ENCODE measurements at regions not wholly inside any gene's neighbourhood (a gene's known extent, or its start where the extent isn't known, plus 50 kb on each side); places are given as distances from the start of the nearest gene placed in this dataset.

GRCh38 chr9:80797101-80797829, 892.1 kb downstream of the TLE1 start:
- intact Hi-C loops (cut with DNase I; ENCODE audit: low total_unique reads) (loop anchor here (5.0 kb wide), 3 partner anchors 615 to 890 kb away; partner anchors contain the start of gene TLE1), in situ Hi-C loops (cut with MboI; ENCODE audit: low pct_ligation_motif_present in 1 of 4, low pct_unique_long_range_greater_than_20kb in 1 of 4, low sequenced_read_pairs in 3 of 4) (no loop called here)
- Histone ChIP-seq H3K27ac (peak overlapping the region; percentile 40 to 82 (median 75)), H3K9me3 (no peaks in the 10 kb centered on the region), H3K4me1 (peaks cover 0 to 20% (median 6%) of the 10 kb centered on the region in 4 donors), H3K27me3 (no peaks in the 10 kb centered on the region), H3K4me3 (no peak overlapping the region), H3K36me3 (no peaks in the 10 kb centered on the region)
- TF ChIP-seq CTCF (IDR thresholded peaks at IDR 0.05) (no peak), POLR2AphosphoS5 (IDR thresholded peaks at IDR 0.05) (peak in 1 of 3 donors; percentile 13)
- WGBS, 2 donors (ENCODE audit: low coverage in 1 of 2) = 51 to 65% methylated on average over 2 to 4 of the region's 4 CpGs
- no peak for DNase-seq

- no peak for TF ChIP-seq POLR2AphosphoS5 (IDR thresholded peaks at IDR 0.05)
- no peak for TF ChIP-seq CTCF (IDR thresholded peaks at IDR 0.05)
- TF ChIP-seq POLR2A (IDR thresholded peaks at IDR 0.05) = no peak
- no peak for TF ChIP-seq EP300 (IDR thresholded peaks at IDR 0.05; ENCODE audit: low read depth)
- Histone ChIP-seq H3K9me3 (no peaks in the 10 kb centered on the region), H3K36me3 (no peaks in the 10 kb centered on the region), H3K27me3 (no peaks in the 10 kb centered on the region), H3K4me3 (no peak overlapping the region), H3K27ac (peak overlapping the region; percentile 40 to 82 (median 75)), H3K4me1 (peaks cover 0 to 20% (median 6%) of the 10 kb centered on the region in 4 donors)
- DNase-seq = no peak
- intact Hi-C loops (cut with DNase I; ENCODE audit: low total_unique reads) (loop anchor here (5.0 kb wide), 3 partner anchors 616 to 891 kb away; partner anchors contain the start of gene TLE1), in situ Hi-C loops (cut with MboI; ENCODE audit: low pct_ligation_motif_present in 1 of 4, low pct_unique_long_range_greater_than_20kb in 1 of 4, low sequenced_read_pairs in 3 of 4) (no loop called here)
- WGBS, 2 donors (ENCODE audit: low coverage in 1 of 2) = 58 to 71% methylated on average over 7 of the region's 7 CpGs
Observed at GRCh38 chr9:80796632-80797031, 892.7 kb downstream of the TLE1 start.

GRCh38 chr9:80794197-80794596, 895.1 kb downstream of the TLE1 start:
- no peak overlapping the region for H3K4me3 ChIP-seq
- peaks cover 0 to 19% (median 5%) of the 10 kb centered on the region in 4 donors for H3K4me1 ChIP-seq
- no peak for DNase-seq
- TF ChIP-seq CTCF (IDR thresholded peaks at IDR 0.05) (no peak), POLR2AphosphoS5 (IDR thresholded peaks at IDR 0.05) (no peak), POLR2A (IDR thresholded peaks at IDR 0.05) (no peak), EP300 (IDR thresholded peaks at IDR 0.05; ENCODE audit: low read depth) (no peak)
- no peaks in the 10 kb centered on the region for H3K36me3 ChIP-seq
- intact Hi-C loops (cut with DNase I; ENCODE audit: low total_unique reads) (no loop called here), in situ Hi-C loops (cut with MboI; ENCODE audit: low pct_ligation_motif_present in 1 of 4, low pct_unique_long_range_greater_than_20kb in 1 of 4, low sequenced_read_pairs in 3 of 4) (no loop called here)
- H3K27me3 ChIP-seq = no peaks in the 10 kb centered on the region
- no peak overlapping the region for H3K27ac ChIP-seq
- 70 to 71% methylated on average over 5 of the region's 5 CpGs for WGBS, 2 donors (ENCODE audit: low coverage in 1 of 2)
- no peaks in the 10 kb centered on the region for H3K9me3 ChIP-seq

GRCh38 chr9:80793706-80794105, 895.6 kb downstream of the TLE1 start:
- no peak overlapping the region for H3K4me3 ChIP-seq
- in situ Hi-C loops (cut with MboI; ENCODE audit: low pct_ligation_motif_present in 1 of 4, low pct_unique_long_range_greater_than_20kb in 1 of 4, low sequenced_read_pairs in 3 of 4) (no loop called here), intact Hi-C loops (cut with DNase I; ENCODE audit: low total_unique reads) (no loop called here)
- H3K36me3 ChIP-seq = no peaks in the 10 kb centered on the region
- H3K9me3 ChIP-seq = no peaks in the 10 kb centered on the region
- DNase-seq = no peak
- H3K27ac ChIP-seq = no peak overlapping the region
- peaks cover 0 to 14% (median 4%) of the 10 kb centered on the region in 4 donors for H3K4me1 ChIP-seq
- no peaks in the 10 kb centered on the region for H3K27me3 ChIP-seq
- no peak for TF ChIP-seq POLR2A (IDR thresholded peaks at IDR 0.05)
- no peak for TF ChIP-seq EP300 (IDR thresholded peaks at IDR 0.05; ENCODE audit: low read depth)
- no peak for TF ChIP-seq POLR2AphosphoS5 (IDR thresholded peaks at IDR 0.05)
- no peak for TF ChIP-seq CTCF (IDR thresholded peaks at IDR 0.05)

All from transverse colon (tissue), 4 donors.